Liver (tissue), 7 donors: ENCODE measurements at regions not wholly inside any gene's neighbourhood (a gene's known extent, or its start where the extent isn't known, plus 50 kb on each side); places are given as distances from the start of the nearest gene placed in this dataset.

Source experiments
- DNase-seq: peaks from one replicate; pipeline ENCODE4 v3.0.0-alpha.2; 2017; ENCODE audit warnings: low spot score
- H3K27ac ChIP-seq, 2 donors: one replicate each; pipeline ENCODE4 v1.7.0; 2013; ENCODE audit warnings: inconsistent platforms in 2 of 2, low read length in 2 of 2, control low read depth in 1 of 2, low read depth in 1 of 2, mild to moderate bottlenecking in 1 of 2
- H3K27me3 ChIP-seq, 4 donors: one replicate each; pipeline versions ENCODE4 v1.6.1 to v1.7.0; 2013; ENCODE audit warnings: low read length in 3 of 4, inconsistent platforms in 1 of 4, mild to moderate bottlenecking in 1 of 4, moderate library complexity in 1 of 4; ENCODE audit not compliant: control insufficient read depth in 4 of 4, insufficient read depth in 4 of 4
- H3K36me3 ChIP-seq, 4 donors: one replicate each; pipeline versions ENCODE4 v1.6.1 to v1.7.0; 2013; ENCODE audit warnings: low read length in 3 of 4, mild to moderate bottlenecking in 3 of 4, low read depth in 1 of 4, moderate library complexity in 1 of 4; ENCODE audit not compliant: control insufficient read depth in 4 of 4, insufficient read depth in 3 of 4
- H3K4me1 ChIP-seq, 4 donors: one replicate each; pipeline versions ENCODE4 v1.6.1 to v1.7.0; 2013; ENCODE audit warnings: low read length in 3 of 4, mild to moderate bottlenecking in 3 of 4, moderate library complexity in 1 of 4; ENCODE audit not compliant: control insufficient read depth in 4 of 4, insufficient read depth in 4 of 4
- H3K4me3 ChIP-seq, 3 donors: one replicate each; pipeline versions ENCODE4 v1.6.1 to v1.7.0; 2013; ENCODE audit warnings: low read length in 3 of 3, control low read depth in 1 of 3, low read depth in 1 of 3, mild to moderate bottlenecking in 1 of 3
- H3K9ac ChIP-seq, 2 donors: one replicate each; pipeline ENCODE4 v1.7.0; 2013; ENCODE audit warnings: low read length in 2 of 2, mild to moderate bottlenecking in 2 of 2, moderate library complexity in 2 of 2, control low read depth in 1 of 2, low read depth in 1 of 2
- H3K9me3 ChIP-seq, 4 donors: one replicate each; pipeline versions ENCODE4 v1.6.1 to v1.7.0; 2013; ENCODE audit warnings: low read length in 3 of 4; ENCODE audit not compliant: control insufficient read depth in 4 of 4
- EGR1 ChIP-seq, 2 donors: IDR thresholded peaks; 2 replicates each; pipeline ENCODE4 v1.6.1; 2016 to 2018; ENCODE audit warnings: antibody characterized with exemption in 2 of 2, low read depth in 2 of 2
- FOXA2 ChIP-seq: IDR thresholded peaks from 2 replicates; pipeline ENCODE4 v1.6.1; 2016; ENCODE audit warnings: antibody characterized with exemption
- GABPA ChIP-seq, 2 donors: IDR thresholded peaks in 1 of 2; conservative IDR thresholded peaks in 1 of 2; 2 replicates each; pipeline ENCODE4 v1.6.1; 2016; ENCODE audit warnings: antibody characterized with exemption in 2 of 2, mild to moderate bottlenecking in 1 of 2, moderate library complexity in 1 of 2
- HNF4A ChIP-seq, 2 donors: conservative IDR thresholded peaks; 2 replicates each; pipeline ENCODE4 v1.6.1; 2016; ENCODE audit warnings: antibody characterized with exemption in 2 of 2, mild to moderate bottlenecking in 2 of 2
- NR2F2 ChIP-seq: IDR thresholded peaks from 2 replicates; pipeline ENCODE4 v1.6.1; 2016; ENCODE audit warnings: antibody characterized with exemption
- RAD21 ChIP-seq, 2 donors: IDR thresholded peaks; 2 replicates each; pipeline ENCODE4 v1.6.1; 2016; ENCODE audit warnings: antibody characterized with exemption in 2 of 2, mild to moderate bottlenecking in 2 of 2
- RXRA ChIP-seq, 2 donors: IDR thresholded peaks; 2 replicates each; pipeline ENCODE4 v1.6.1; 2017 to 2018; ENCODE audit warnings: antibody characterized with exemption in 2 of 2, mild to moderate bottlenecking in 1 of 2
- SP1 ChIP-seq: IDR thresholded peaks from 2 replicates; pipeline ENCODE4 v1.6.1; 2018; ENCODE audit warnings: antibody characterized with exemption, mild to moderate bottlenecking
- TAF1 ChIP-seq: conservative IDR thresholded peaks from 2 replicates; pipeline ENCODE4 v1.6.1; 2016; ENCODE audit warnings: antibody characterized with exemption, mild to moderate bottlenecking
- YY1 ChIP-seq: IDR thresholded peaks from 2 replicates; pipeline ENCODE4 v1.6.1; 2016; ENCODE audit warnings: antibody characterized with exemption, mild to moderate bottlenecking
- WGBS: extraction: QIAGEN DNeasy Blood & Tissue Kit; methylation state at CpG from one replicate; pipeline ENCODE4 v1.1.7; 2013; 5-methylcytosine and 5-hydroxymethylcytosine counted together
- TF ChIP-seq, protein P1 (sequence below): IDR thresholded peaks from 2 replicates; pipeline ENCODE4 v1.6.1; 2016; ENCODE audit warnings: antibody characterized with exemption, mild to moderate bottlenecking
- TF ChIP-seq, protein P2 (sequence below): IDR thresholded peaks from 2 replicates; pipeline ENCODE4 v1.6.1; 2016; ENCODE audit warnings: antibody characterized with exemption
- donor health status: healthy.
- donor health status: healthy.
- donor health status: healthy.
- donor health status: healthy.

DNA sequence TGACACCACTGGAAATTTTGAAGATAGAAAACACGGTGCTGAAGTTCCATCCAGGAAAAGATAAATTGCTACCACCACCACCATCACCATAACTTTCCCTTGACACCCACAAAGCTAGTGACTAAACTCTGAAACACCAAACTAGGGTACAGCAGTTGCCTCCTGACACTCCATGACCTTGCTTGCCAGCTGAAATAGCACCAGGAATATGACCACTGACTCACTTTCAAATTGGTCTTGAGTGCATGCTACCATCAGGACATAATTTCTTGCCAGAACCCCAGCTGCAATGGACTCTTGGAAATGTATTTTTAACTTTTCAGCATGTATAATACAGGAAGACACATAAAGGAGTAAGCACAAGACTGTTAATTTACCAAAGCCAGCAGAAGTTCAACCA lies 283.3 kb downstream of the CENPC start:
- H3K27me3 ChIP-seq = peaks cover 0 to 3% (median 0%) of the 10 kb centered on the region in 4 donors
- H3K4me1 ChIP-seq = no peaks in the 10 kb centered on the region
- WGBS = 76% methylated on average over 1 of the region's 1 CpG
- no peak overlapping the region for H3K4me3 ChIP-seq
- H3K27ac ChIP-seq = no peak overlapping the region
- H3K9me3 ChIP-seq = no peaks in the 10 kb centered on the region
- no peak overlapping the region for H3K9ac ChIP-seq
- no peaks in the 10 kb centered on the region for H3K36me3 ChIP-seq
- no peak for TF ChIP-seq RAD21 (IDR thresholded peaks at IDR 0.05)
- no peak for TF ChIP-seq RXRA (IDR thresholded peaks at IDR 0.05)
- TF ChIP-seq FOXA2 = no peak
- TF ChIP-seq HNF4A (conservative IDR thresholded peaks at IDR 0.05) = no peak
- TF ChIP-seq NR2F2 = no peak
- TF ChIP-seq EGR1 (IDR thresholded peaks at IDR 0.05; ENCODE audit: low read depth in 2 of 2) = no peak
- DNase-seq = no peak

DNA sequence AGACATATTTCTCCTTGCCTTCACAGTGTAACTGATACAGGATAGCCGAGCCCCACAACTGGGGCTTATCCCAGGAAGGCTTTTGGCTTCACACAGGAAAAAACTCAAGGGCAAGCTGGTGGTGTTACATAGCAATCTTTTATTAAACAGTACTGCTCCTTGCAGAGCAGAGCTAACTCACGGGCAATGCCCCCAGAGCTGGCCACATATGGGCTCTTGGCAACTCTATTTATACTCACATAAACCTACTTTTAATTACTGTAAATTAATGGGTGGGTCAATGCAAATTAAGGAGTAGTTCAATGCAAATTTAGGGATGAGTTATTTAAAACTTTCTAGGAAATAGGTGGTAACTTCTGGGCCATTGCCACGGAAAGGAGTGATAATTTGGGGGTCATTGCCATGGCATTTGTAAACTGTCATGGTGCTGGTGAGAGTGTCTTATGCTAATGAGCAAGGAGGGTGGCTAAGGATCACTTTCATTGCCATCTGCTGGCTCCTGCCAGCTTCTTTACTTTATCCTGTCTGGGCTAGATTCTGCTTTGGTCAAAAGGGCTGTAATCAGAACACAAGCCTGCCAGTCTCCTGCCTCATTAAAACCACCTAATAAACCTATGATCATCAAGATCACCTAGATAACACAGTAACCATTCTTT lies 288.8 kb downstream of the CENPC start:
- TF ChIP-seq, protein P1, sequence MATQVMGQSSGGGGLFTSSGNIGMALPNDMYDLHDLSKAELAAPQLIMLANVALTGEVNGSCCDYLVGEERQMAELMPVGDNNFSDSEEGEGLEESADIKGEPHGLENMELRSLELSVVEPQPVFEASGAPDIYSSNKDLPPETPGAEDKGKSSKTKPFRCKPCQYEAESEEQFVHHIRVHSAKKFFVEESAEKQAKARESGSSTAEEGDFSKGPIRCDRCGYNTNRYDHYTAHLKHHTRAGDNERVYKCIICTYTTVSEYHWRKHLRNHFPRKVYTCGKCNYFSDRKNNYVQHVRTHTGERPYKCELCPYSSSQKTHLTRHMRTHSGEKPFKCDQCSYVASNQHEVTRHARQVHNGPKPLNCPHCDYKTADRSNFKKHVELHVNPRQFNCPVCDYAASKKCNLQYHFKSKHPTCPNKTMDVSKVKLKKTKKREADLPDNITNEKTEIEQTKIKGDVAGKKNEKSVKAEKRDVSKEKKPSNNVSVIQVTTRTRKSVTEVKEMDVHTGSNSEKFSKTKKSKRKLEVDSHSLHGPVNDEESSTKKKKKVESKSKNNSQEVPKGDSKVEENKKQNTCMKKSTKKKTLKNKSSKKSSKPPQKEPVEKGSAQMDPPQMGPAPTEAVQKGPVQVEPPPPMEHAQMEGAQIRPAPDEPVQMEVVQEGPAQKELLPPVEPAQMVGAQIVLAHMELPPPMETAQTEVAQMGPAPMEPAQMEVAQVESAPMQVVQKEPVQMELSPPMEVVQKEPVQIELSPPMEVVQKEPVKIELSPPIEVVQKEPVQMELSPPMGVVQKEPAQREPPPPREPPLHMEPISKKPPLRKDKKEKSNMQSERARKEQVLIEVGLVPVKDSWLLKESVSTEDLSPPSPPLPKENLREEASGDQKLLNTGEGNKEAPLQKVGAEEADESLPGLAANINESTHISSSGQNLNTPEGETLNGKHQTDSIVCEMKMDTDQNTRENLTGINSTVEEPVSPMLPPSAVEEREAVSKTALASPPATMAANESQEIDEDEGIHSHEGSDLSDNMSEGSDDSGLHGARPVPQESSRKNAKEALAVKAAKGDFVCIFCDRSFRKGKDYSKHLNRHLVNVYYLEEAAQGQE = no peak
- TF ChIP-seq, protein P2, sequence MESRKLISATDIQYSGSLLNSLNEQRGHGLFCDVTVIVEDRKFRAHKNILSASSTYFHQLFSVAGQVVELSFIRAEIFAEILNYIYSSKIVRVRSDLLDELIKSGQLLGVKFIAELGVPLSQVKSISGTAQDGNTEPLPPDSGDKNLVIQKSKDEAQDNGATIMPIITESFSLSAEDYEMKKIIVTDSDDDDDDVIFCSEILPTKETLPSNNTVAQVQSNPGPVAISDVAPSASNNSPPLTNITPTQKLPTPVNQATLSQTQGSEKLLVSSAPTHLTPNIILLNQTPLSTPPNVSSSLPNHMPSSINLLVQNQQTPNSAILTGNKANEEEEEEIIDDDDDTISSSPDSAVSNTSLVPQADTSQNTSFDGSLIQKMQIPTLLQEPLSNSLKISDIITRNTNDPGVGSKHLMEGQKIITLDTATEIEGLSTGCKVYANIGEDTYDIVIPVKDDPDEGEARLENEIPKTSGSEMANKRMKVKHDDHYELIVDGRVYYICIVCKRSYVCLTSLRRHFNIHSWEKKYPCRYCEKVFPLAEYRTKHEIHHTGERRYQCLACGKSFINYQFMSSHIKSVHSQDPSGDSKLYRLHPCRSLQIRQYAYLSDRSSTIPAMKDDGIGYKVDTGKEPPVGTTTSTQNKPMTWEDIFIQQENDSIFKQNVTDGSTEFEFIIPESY = no peak
- no peak for TF ChIP-seq SP1
- TF ChIP-seq TAF1 = no peak
- Histone ChIP-seq H3K4me1 (no peaks in the 10 kb centered on the region), H3K36me3 (no peaks in the 10 kb centered on the region), H3K27ac (no peak overlapping the region), H3K4me3 (no peak overlapping the region), H3K9ac (no peak overlapping the region), H3K9me3 (no peaks in the 10 kb centered on the region), H3K27me3 (no peaks in the 10 kb centered on the region)
- no peak for DNase-seq
- WGBS = 52% methylated on average over 3 of the region's 3 CpGs

DNA sequence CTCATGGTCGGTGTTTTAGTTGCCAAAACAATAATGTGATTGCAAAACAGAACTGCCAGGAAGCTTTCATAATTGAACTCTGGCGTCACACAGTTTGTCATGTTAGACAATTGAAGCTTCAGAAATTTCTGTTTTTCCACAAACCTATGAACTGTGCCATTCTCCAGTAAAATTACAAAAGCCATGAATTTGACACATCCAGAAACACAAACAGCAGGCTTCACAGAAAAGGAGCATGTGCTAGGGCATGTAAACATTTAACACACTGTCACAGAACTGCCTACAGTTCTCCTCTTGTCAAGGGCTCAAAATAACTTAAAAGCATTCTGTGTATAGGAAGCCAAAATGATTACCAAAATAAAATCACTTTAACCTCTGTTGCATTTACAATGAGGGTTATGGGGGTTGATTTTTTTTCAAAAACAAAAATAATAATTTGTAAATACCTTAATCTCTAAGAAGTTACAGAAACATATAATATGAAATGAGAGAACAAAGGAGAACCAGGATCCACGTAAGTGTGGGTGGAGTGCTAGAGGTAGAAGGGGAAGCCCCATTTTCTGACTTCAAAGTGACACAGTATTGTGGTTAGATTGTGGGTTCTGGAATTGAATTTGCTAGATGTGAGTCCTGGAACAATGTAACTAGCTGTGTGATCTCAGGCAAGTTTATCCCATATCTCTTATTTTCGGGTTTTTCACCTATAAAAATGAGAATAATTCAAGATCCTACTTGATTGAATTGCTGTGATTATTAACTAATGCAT lies 295.0 kb downstream of the CENPC start:
- no peak for DNase-seq
- TF ChIP-seq GABPA (IDR thresholded peaks at IDR 0.05 in 1 of 2, conservative IDR thresholded peaks at IDR 0.05 in 1 of 2) (no peak), RAD21 (IDR thresholded peaks at IDR 0.05) (no peak), RXRA (IDR thresholded peaks at IDR 0.05) (no peak), SP1 (no peak), YY1 (no peak)
- H3K27me3 ChIP-seq = no peaks in the 10 kb centered on the region
- H3K36me3 ChIP-seq = no peaks in the 10 kb centered on the region
- H3K9ac ChIP-seq = no peak overlapping the region
- no peaks in the 10 kb centered on the region for H3K4me1 ChIP-seq
- WGBS = 50% methylated on average over 4 of the region's 4 CpGs
- no peak overlapping the region for H3K27ac ChIP-seq
- H3K4me3 ChIP-seq = no peak overlapping the region
- H3K9me3 ChIP-seq = no peaks in the 10 kb centered on the region
